Endothelial cell of umbilical vein (primary cell): ENCODE measurements at regions not wholly inside any gene's neighbourhood (a gene's known extent, or its start where the extent isn't known, plus 50 kb on each side); places are given as distances from the start of the nearest gene placed in this dataset.

ENCODE experiments used
- BruUV-seq: library from RNA; stranded (reverse); fragments of 400-500 nt; replicated peaks from 2 replicates; lab custom pipeline; 2021; lab: Mats Ljungman, UMichigan
- CTCF ChIA-PET: fragments of 300-600, 350-600 bp; sonication (Branson Sonifier 250); formaldehyde crosslinking; loops from one replicate; lab custom pipeline; 2021; ENCODE audit warnings: antibody characterized with exemption, inconsistent platforms; lab: Charles Lee
- POLR2A ChIA-PET: fragments of 300-600, 350-600 bp; sonication (Branson Sonifier 250); formaldehyde crosslinking; loops from one replicate; lab custom pipeline; 2021; ENCODE audit warnings: antibody characterized with exemption, inconsistent platforms; lab: Charles Lee
- DNase-seq: peaks from one replicate; pipeline ENCODE4 v3.0.0-alpha.2; 2011; ENCODE audit warnings: low read depth, low spot score
- FAIRE-seq: peaks from 2 replicates; lab custom pipeline; 2011; peaks lifted over from hg19 to GRCh38; lab: Jason Lieb, UNC
- H2AFZ ChIP-seq: 2 replicates; pipeline ENCODE4 v1.6.0; 2012; ENCODE audit warnings: low read depth, low read length, control low read depth, inconsistent platforms
- H3K27ac ChIP-seq: 2 replicates; pipeline ENCODE4 v1.5.1; 2011; ENCODE audit warnings: low read depth, mild to moderate bottlenecking, control low read depth, low read length, moderate library complexity; ENCODE audit not compliant: insufficient read depth
- H3K27me3 ChIP-seq, 2 experiments: 2 replicates each; pipeline versions ENCODE4 v1.6.0 to v1.6.1; 2011; ENCODE audit warnings: low read length in 2 of 2, mixed read lengths in 1 of 2; ENCODE audit not compliant: control insufficient read depth in 2 of 2, insufficient read depth in 2 of 2
- H3K36me3 ChIP-seq, 2 experiments: 2 replicates in 1 of 2; 3 replicates in 1 of 2; pipeline ENCODE4 v1.5.1; 2011; ENCODE audit warnings: low read length in 2 of 2, mild to moderate bottlenecking in 1 of 2, moderate library complexity in 1 of 2; ENCODE audit not compliant: control insufficient read depth in 2 of 2, insufficient read depth in 2 of 2; ENCODE audit errors: extremely low read depth in 1 of 2
- H3K4me1 ChIP-seq: 3 replicates; pipeline ENCODE4 v1.5.1; 2011; ENCODE audit warnings: mild to moderate bottlenecking, low read length; ENCODE audit not compliant: control insufficient read depth, insufficient read depth; ENCODE audit errors: extremely low read depth
- H3K4me2 ChIP-seq: 2 replicates; pipeline ENCODE4 v1.6.1; 2011; ENCODE audit warnings: low read length, control low read depth, mixed read lengths; ENCODE audit not compliant: insufficient read depth
- H3K4me3 ChIP-seq, 3 experiments: fragments of 200-600 bp in 1 of 3; sonication (generic), shearing (Covaris generic) in 1 of 3; replicated peaks in 1 of 3; 2 replicates each; pipeline ENCODE4 v1.5.1; 2011 to 2016; ENCODE audit warnings: control low read depth in 3 of 3, low read length in 3 of 3, mild to moderate bottlenecking in 2 of 3, inconsistent platforms in 1 of 3, low read depth in 1 of 3, moderate library complexity in 1 of 3; ENCODE audit not compliant: insufficient read depth in 1 of 3
- H3K79me2 ChIP-seq: 2 replicates; pipeline ENCODE4 v1.6.0; 2012; ENCODE audit warnings: low read length, inconsistent platforms; ENCODE audit not compliant: control insufficient read depth, insufficient read depth
- H3K9ac ChIP-seq: replicated peaks from 2 replicates; pipeline ENCODE3; 2011; ENCODE audit warnings: low read length, control low read depth; ENCODE audit not compliant: insufficient read depth; ENCODE audit errors: extremely low read depth
- H3K9me1 ChIP-seq: replicated peaks from 3 replicates; pipeline ENCODE4 v1.6.0; 2011; ENCODE audit warnings: mild to moderate bottlenecking, low read length; ENCODE audit not compliant: control insufficient read depth, insufficient read depth; ENCODE audit errors: extremely low read depth
- H3K9me3 ChIP-seq: replicated peaks from 2 replicates; pipeline ENCODE4 v1.5.1; 2012; ENCODE audit warnings: low read length, inconsistent platforms; ENCODE audit not compliant: control insufficient read depth, insufficient read depth
- H4K20me1 ChIP-seq: replicated peaks from 2 replicates; pipeline ENCODE3; 2011; ENCODE audit warnings: mild to moderate bottlenecking, low read length; ENCODE audit not compliant: control insufficient read depth, insufficient read depth; ENCODE audit errors: extremely low read depth
- EZH2 ChIP-seq: IDR thresholded peaks from 2 replicates; pipeline ENCODE4 v1.6.1; 2012; ENCODE audit warnings: borderline replicate concordance, low read depth, mild to moderate bottlenecking, moderate library complexity, low read length, inconsistent platforms; ENCODE audit not compliant: severe bottlenecking
- FOS ChIP-seq: IDR thresholded peaks from 2 replicates; pipeline ENCODE4 v1.6.1; 2011; ENCODE audit warnings: mild to moderate bottlenecking, low read length, moderate library complexity, borderline replicate concordance; ENCODE audit not compliant: insufficient read depth
- GATA2 ChIP-seq: IDR thresholded peaks from 2 replicates; pipeline ENCODE4 v1.7.0; 2011; ENCODE audit warnings: low read depth, mild to moderate bottlenecking, moderate library complexity, mixed read lengths, low read length; ENCODE audit not compliant: insufficient read length, insufficient read depth
- JUN ChIP-seq: IDR thresholded peaks from 2 replicates; pipeline ENCODE4 v1.6.1; 2011; ENCODE audit warnings: borderline replicate concordance, low read depth; ENCODE audit not compliant: insufficient read length, insufficient read depth
- MYC ChIP-seq: IDR thresholded peaks from one replicate; pipeline ENCODE4 v1.6.1; 2011; ENCODE audit warnings: mild to moderate bottlenecking, low read depth, low read length
- POLR2A ChIP-seq: IDR thresholded peaks from 2 replicates; pipeline ENCODE4 v1.6.1; 2012; ENCODE audit warnings: low read depth, mild to moderate bottlenecking, control low read depth, low read length
- POLR2AphosphoS5 ChIP-seq: IDR thresholded peaks from 2 replicates; pipeline ENCODE4 v1.6.1; 2012; ENCODE audit warnings: low read depth, mild to moderate bottlenecking, control low read depth, low read length, moderate library complexity; ENCODE audit not compliant: insufficient read depth
- dilution Hi-C: fragments of 300-500 bp; cut with MboI; formaldehyde crosslinking; loops from one replicate; pipeline ENCODE4 v1.15.0; 2019; ENCODE audit warnings: low sequenced_read_pairs; ENCODE audit not compliant: extremely low pct_ligation_motif_present
- intact Hi-C: fragments of 100-400 bp; cut with micrococcal nuclease; formaldehyde crosslinking; loops from one replicate; pipeline ENCODE4 v1.10.0; 2022
- TF ChIP-seq, protein P1 (sequence below): IDR thresholded peaks from 2 replicates; pipeline ENCODE4 v1.6.1; 2011; ENCODE audit not compliant: insufficient read depth, insufficient read length
- TF ChIP-seq, protein P2 (sequence below), 2 donors: IDR thresholded peaks; 1 replicate in 1 of 2; 2 replicates in 1 of 2; pipeline ENCODE4 v1.5.1; 2011; ENCODE audit warnings: low read length in 2 of 2, mild to moderate bottlenecking in 2 of 2, moderate library complexity in 2 of 2, control low read depth in 1 of 2, inconsistent platforms in 1 of 2, low read depth in 1 of 2; ENCODE audit not compliant: insufficient read depth in 1 of 2; ENCODE audit errors: extremely low read depth in 1 of 2

DNA sequence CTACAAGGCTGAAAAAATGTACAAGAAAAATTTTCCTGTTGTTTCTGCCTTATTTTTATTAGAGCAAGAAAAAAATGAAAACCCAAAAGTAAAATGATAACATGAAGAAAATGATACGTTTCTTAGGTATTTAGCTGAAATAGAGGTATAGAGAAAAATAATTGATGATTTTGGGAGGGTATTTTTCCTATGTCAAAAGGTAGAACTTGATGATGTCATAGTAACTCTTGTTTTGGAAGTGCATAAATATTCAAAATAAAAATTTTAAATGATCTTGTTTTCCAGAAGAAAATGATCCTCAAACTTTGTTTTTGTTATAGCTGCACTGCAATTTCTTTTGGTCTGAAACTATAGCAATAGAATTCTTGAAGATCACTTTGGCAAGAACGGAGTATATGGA lies 608.8 kb upstream of the BOD1L1 start:
- no peak overlapping the region for H3K9ac ChIP-seq
- no peak for TF ChIP-seq POLR2A
- TF ChIP-seq FOS: no peak
- TF ChIP-seq, protein P1, sequence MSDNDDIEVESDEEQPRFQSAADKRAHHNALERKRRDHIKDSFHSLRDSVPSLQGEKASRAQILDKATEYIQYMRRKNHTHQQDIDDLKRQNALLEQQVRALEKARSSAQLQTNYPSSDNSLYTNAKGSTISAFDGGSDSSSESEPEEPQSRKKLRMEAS: no peak
- TF ChIP-seq JUN: no peak
- no peak for TF ChIP-seq MYC
- no peak for TF ChIP-seq GATA2
- TF ChIP-seq EZH2: no peak
- TF ChIP-seq, protein P2, sequence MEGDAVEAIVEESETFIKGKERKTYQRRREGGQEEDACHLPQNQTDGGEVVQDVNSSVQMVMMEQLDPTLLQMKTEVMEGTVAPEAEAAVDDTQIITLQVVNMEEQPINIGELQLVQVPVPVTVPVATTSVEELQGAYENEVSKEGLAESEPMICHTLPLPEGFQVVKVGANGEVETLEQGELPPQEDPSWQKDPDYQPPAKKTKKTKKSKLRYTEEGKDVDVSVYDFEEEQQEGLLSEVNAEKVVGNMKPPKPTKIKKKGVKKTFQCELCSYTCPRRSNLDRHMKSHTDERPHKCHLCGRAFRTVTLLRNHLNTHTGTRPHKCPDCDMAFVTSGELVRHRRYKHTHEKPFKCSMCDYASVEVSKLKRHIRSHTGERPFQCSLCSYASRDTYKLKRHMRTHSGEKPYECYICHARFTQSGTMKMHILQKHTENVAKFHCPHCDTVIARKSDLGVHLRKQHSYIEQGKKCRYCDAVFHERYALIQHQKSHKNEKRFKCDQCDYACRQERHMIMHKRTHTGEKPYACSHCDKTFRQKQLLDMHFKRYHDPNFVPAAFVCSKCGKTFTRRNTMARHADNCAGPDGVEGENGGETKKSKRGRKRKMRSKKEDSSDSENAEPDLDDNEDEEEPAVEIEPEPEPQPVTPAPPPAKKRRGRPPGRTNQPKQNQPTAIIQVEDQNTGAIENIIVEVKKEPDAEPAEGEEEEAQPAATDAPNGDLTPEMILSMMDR (IDR thresholded peaks at IDR 0.05; ENCODE audit: extremely low read depth in 1 of 2, insufficient read depth in 1 of 2, low read depth in 1 of 2, low read length in 2 of 2): no peak
- TF ChIP-seq POLR2AphosphoS5: no peak
- dilution Hi-C loops: no loop called here
- ChIA-PET POLR2A (no interaction called here), CTCF (no interaction called here)
- H3K79me2 ChIP-seq: no peaks in the 10 kb centered on the region
- no peak overlapping the region for H3K4me3 ChIP-seq
- H3K9me1 ChIP-seq: no peaks in the 10 kb centered on the region
- FAIRE-seq: no peak
- no peak overlapping the region for H3K4me2 ChIP-seq
- H3K36me3 ChIP-seq: no peaks in the 10 kb centered on the region
- H3K4me1 ChIP-seq: no peaks in the 10 kb centered on the region
- intact Hi-C loops: no loop called here
- H3K27ac ChIP-seq: no peak overlapping the region
- no peaks in the 10 kb centered on the region for H4K20me1 ChIP-seq
- BruUV-seq: no TSS peak
- no peak for DNase-seq
- H2AFZ ChIP-seq: no peak overlapping the region
- no peaks in the 10 kb centered on the region for H3K27me3 ChIP-seq
- no peaks in the 10 kb centered on the region for H3K9me3 ChIP-seq
